Fibroblast of the aortic adventitia (primary cell): ENCODE measurements at regions not wholly inside any gene's neighbourhood (a gene's known extent, or its start where the extent isn't known, plus 50 kb on each side); places are given as distances from the start of the nearest gene placed in this dataset.
A peak's percentile ranks its signal among the peaks of the same experiment; 100 is the strongest.

Source experiments
- DNase-seq: peaks from one replicate; pipeline ENCODE4 v3.0.0-alpha.2; 2010; ENCODE audit warnings: low read depth
- H3K4me3 ChIP-seq: 2 replicates; pipeline ENCODE4 v1.5.1; 2011; ENCODE audit warnings: low read depth, mild to moderate bottlenecking, control low read depth, low read length, moderate library complexity
- CTCF ChIP-seq: IDR thresholded peaks from 2 replicates; pipeline ENCODE4 v1.5.1; 2011; ENCODE audit warnings: mild to moderate bottlenecking, low read length, control low read depth, inconsistent platforms; ENCODE audit not compliant: insufficient read depth

GRCh38 chr6:105493736-105494135 lies 90.9 kb upstream of the PREP start:
- DNase-seq, result no peak
- H3K4me3 ChIP-seq, result no peak overlapping the region
- TF ChIP-seq CTCF, result no peak

GRCh38 chr6:105492706-105493673 lies 90.1 kb upstream of the PREP start:
- peak; percentile 51 for DNase-seq
- TF ChIP-seq CTCF, result no peak
- no peak overlapping the region for H3K4me3 ChIP-seq

GRCh38 chr6:105489216-105489530 lies 86.3 kb upstream of the PREP start:
- no peak overlapping the region for H3K4me3 ChIP-seq
- no peak for DNase-seq
- TF ChIP-seq CTCF, result no peak

GRCh38 chr6:105488516-105489215 lies 85.8 kb upstream of the PREP start:
- no peak overlapping the region for H3K4me3 ChIP-seq
- DNase-seq, result peak; percentile 57
- TF ChIP-seq CTCF, result no peak

GRCh38 chr6:105487040-105487790 lies 84.3 kb upstream of the PREP start:
- DNase-seq, result no peak
- H3K4me3 ChIP-seq, result no peak overlapping the region

More at GRCh38 chr6:105487040-105487790, 84.3 kb upstream of the PREP start:
- TF ChIP-seq CTCF, result no peak
